ENCODE measurements at regions not wholly inside any gene's neighbourhood (a gene's known extent, or its start where the extent isn't known, plus 50 kb on each side); places are given as distances from the start of the nearest gene placed in this dataset.

DNA sequence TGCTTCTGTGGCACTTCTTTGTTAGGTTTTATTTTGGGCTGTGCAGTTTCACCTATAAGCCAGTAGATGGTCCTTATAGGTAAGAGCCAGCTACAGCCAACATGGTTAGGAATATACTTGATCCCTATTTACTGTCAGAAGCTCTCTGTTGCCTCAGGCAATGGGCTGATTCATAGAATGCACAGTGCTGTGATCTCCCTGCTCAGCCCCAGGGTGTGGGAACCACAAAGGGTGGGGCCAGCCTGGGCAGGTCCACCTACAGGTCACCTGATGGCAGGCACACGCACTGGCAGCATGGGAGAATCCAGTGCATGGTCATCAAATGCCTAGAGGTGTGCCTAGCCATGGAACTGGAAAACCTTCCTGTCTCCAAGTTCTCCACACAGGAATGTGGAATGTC, 191.9 kb downstream of the MOXD1 start (continued):
- TF ChIP-seq CTCF (IDR thresholded peaks at IDR 0.05 in 2 of 3, conservative IDR thresholded peaks at IDR 0.05 in 1 of 3; ENCODE audit: control insufficient read depth in 2 of 3, extremely low read depth in 1 of 3, insufficient read depth in 1 of 3, low read depth in 3 of 3, low read length in 3 of 3) (no peak), SUPT20H (IDR thresholded peaks at IDR 0.05; ENCODE audit: borderline replicate concordance, control insufficient read depth, low read depth, low read length) (no peak)

DNA sequence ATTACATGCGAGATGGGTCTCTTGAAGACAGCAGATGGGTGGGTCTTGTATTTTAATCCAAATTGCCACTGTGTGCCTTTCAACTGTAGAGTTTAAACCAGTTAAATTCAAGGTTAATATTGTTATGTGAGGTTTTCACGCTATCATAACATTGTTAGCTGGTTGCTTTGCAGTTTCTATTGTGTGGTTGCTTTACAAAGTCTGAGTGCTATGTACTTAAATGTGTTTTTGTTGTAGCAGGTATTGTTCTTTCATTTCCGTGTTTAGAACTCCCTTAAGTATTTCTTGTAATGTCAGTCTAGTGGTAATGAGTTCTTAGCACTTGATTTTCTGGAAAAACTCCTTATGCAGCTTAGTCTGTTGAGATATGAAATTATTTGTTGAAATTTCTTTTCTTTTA, 193.3 kb downstream of the MOXD1 start:
- Histone ChIP-seq H3K9me3 (replicated peaks; ENCODE audit: control insufficient read depth, insufficient read depth, low read length) (no peaks in the 10 kb centered on the region), H3K79me2 (ENCODE audit: control insufficient read depth, insufficient read depth, low read length) (no peaks in the 10 kb centered on the region), H3K27ac (ENCODE audit: control insufficient read depth, insufficient read depth) (no peak overlapping the region), H3K4me1 (ENCODE audit: control insufficient read depth, insufficient read depth, low read length) (no peaks in the 10 kb centered on the region), H2AFZ (ENCODE audit: control insufficient read depth, low read depth, low read length) (no peak overlapping the region), H3K4me2 (ENCODE audit: control insufficient read depth, insufficient read depth) (no peak overlapping the region), H3K36me3 (ENCODE audit: control insufficient read depth in 2 of 2, insufficient read depth in 2 of 2, low read length in 1 of 2) (no peaks in the 10 kb centered on the region), H3K9ac (ENCODE audit: control insufficient read depth, insufficient read depth, low read length) (no peak overlapping the region), H3K4me3 (no peak overlapping the region), H3K27me3 (replicated peaks in 1 of 2; ENCODE audit: control insufficient read depth in 2 of 2, insufficient read depth in 2 of 2, low read length in 1 of 2) (peaks cover 0 to 1% of the 10 kb centered on the region in 2 experiments; a peak in 3 of 4 replicates), H4K20me1 (ENCODE audit: control insufficient read depth, insufficient read depth) (no peaks in the 10 kb centered on the region)
- ChIA-PET RAD21 (ENCODE audit: unreplicated experiment) (no interaction called here), SMC1A (ENCODE audit: uncharacterized antibody, unreplicated experiment) (no interaction called here), POLR2A (no interaction called here), CTCF (interaction anchor here (1.9 kb wide), 1 partner anchor 14 kb away, joined by 4 read pairs; no protein-coding TSS in a partner anchor)
- intact Hi-C loops (cut with micrococcal nuclease; ENCODE audit: unreplicated experiment): no loop called here
- no peak for FAIRE-seq
- BruUV-seq (replicated peaks): no TSS peak
- no peak for ATAC-seq
- no peak for DNase-seq (ENCODE audit: low read depth, low spot score)
- WGBS (ENCODE audit: insufficient coverage, insufficient replicate concordance, low lambda C conversion rate, missing lambda C conversion rate): 0% methylated on average over 3 of the region's 3 CpGs
- in situ Hi-C loops (cut with MboI): no loop called here
- TF ChIP-seq NBN (IDR thresholded peaks at IDR 0.05) (no peak), RUNX3 (IDR thresholded peaks at IDR 0.05; ENCODE audit: low read length) (no peak), WRNIP1 (IDR thresholded peaks at IDR 0.05; ENCODE audit: borderline replicate concordance, low read depth, low read length) (no peak), CHD1 (IDR thresholded peaks at IDR 0.05; ENCODE audit: low read depth, low read length) (no peak), EGR1 (IDR thresholded peaks at IDR 0.05; ENCODE audit: borderline replicate concordance in 1 of 2, low read depth in 2 of 2, low read length in 2 of 2) (no peak), ZNF24 (IDR thresholded peaks at IDR 0.05) (no peak), HDAC6 (IDR thresholded peaks at IDR 0.05; ENCODE audit: unreplicated experiment) (no peak), SREBF2 (IDR thresholded peaks at IDR 0.05; ENCODE audit: low read length) (no peak), ZNF687 (IDR thresholded peaks at IDR 0.05) (no peak), ATF2 (IDR thresholded peaks at IDR 0.05; ENCODE audit: low read length) (no peak), SIN3A (IDR thresholded peaks at IDR 0.05; ENCODE audit: low read depth, low read length) (no peak), CBFB (IDR thresholded peaks at IDR 0.05; ENCODE audit: low read depth) (no peak), RAD51 (IDR thresholded peaks at IDR 0.05) (no peak)
- TF ChIP-seq, protein P1, sequence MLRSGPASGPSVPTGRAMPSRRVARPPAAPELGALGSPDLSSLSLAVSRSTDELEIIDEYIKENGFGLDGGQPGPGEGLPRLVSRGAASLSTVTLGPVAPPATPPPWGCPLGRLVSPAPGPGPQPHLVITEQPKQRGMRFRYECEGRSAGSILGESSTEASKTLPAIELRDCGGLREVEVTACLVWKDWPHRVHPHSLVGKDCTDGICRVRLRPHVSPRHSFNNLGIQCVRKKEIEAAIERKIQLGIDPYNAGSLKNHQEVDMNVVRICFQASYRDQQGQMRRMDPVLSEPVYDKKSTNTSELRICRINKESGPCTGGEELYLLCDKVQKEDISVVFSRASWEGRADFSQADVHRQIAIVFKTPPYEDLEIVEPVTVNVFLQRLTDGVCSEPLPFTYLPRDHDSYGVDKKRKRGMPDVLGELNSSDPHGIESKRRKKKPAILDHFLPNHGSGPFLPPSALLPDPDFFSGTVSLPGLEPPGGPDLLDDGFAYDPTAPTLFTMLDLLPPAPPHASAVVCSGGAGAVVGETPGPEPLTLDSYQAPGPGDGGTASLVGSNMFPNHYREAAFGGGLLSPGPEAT (IDR thresholded peaks at IDR 0.05; ENCODE audit: low read depth): no peak

Measured in GM12878 (cell line).